ENCODE measurements at regions not wholly inside any gene's neighbourhood (a gene's known extent, or its start where the extent isn't known, plus 50 kb on each side); places are given as distances from the start of the nearest gene placed in this dataset.
"Not testable (repeated sequence)": the region's sequence is repeated elsewhere in the genome, so short reads cannot be mapped to it uniquely, and the experiment has no call there.

- H3K27ac ChIP-seq = no peak overlapping the region
- TF ChIP-seq, protein P1, sequence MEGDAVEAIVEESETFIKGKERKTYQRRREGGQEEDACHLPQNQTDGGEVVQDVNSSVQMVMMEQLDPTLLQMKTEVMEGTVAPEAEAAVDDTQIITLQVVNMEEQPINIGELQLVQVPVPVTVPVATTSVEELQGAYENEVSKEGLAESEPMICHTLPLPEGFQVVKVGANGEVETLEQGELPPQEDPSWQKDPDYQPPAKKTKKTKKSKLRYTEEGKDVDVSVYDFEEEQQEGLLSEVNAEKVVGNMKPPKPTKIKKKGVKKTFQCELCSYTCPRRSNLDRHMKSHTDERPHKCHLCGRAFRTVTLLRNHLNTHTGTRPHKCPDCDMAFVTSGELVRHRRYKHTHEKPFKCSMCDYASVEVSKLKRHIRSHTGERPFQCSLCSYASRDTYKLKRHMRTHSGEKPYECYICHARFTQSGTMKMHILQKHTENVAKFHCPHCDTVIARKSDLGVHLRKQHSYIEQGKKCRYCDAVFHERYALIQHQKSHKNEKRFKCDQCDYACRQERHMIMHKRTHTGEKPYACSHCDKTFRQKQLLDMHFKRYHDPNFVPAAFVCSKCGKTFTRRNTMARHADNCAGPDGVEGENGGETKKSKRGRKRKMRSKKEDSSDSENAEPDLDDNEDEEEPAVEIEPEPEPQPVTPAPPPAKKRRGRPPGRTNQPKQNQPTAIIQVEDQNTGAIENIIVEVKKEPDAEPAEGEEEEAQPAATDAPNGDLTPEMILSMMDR (conservative IDR thresholded peaks at IDR 0.05) = no peak
Measured at GRCh38 chr2:183812091-183812490, 687.8 kb downstream of the NUP35 start.

DNA sequence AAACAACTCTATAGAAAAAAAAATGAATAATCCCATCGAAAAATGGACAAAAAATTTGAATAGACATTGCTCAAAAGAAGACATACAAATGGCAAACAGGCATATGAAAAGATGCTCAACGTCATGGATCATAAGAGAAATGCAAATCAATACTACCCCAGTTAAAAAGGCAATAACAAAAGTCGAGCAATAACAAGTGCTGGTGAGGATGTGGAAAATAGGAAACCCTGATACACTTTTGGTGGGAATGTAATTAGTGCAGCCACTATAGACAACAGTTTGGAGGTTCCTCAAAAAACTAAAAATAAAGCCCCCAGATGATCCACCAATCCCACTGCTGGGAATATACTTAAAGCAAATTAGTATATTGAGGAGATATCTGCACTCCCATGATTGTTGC, 701.5 kb downstream of the NUP35 start:
- H3K27ac ChIP-seq = no peak overlapping the region
- TF ChIP-seq, protein P1 (conservative IDR thresholded peaks at IDR 0.05) = no peak

GRCh38 chr2:183829931-183830330, 705.7 kb downstream of the NUP35 start:
- H3K27ac ChIP-seq = no peak overlapping the region
- TF ChIP-seq, protein P1 (conservative IDR thresholded peaks at IDR 0.05) = no peak

- no peak overlapping the region for H3K27ac ChIP-seq
- TF ChIP-seq, protein P1 (conservative IDR thresholded peaks at IDR 0.05) = no peak
Measured at GRCh38 chr2:183837157-183837556, 712.9 kb downstream of the NUP35 start.

DNA sequence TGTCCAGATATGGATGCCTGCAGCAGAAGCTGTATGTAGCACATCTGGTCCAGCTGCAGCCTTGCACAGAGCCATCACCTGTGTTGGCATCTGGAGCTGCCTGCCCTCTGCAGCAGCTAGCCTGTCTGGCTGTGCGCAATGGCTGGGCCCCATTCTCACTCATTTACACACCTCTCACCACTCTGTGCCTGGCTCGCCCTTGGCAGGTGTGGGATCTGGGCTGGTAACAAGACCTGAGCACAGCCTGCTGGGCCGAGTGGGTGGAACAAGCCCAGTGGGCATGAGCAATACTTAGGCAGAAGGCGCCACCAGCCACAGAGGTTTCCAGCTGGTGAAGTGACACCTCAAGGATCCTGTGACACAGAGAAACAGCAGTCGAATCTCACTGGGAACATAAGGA, 714.1 kb downstream of the NUP35 start:
- TF ChIP-seq, protein P1 (conservative IDR thresholded peaks at IDR 0.05) = no peak

GRCh38 chr2:183840061-183840584, 715.9 kb downstream of the NUP35 start:
- H3K27ac ChIP-seq = no peak overlapping the region
- TF ChIP-seq, protein P1 (conservative IDR thresholded peaks at IDR 0.05) = no peak

More for the DNA sequence above, 714.1 kb downstream of the NUP35 start:
- H3K27ac ChIP-seq = no peak overlapping the region

GRCh38 chr2:183849826-183850225, 725.6 kb downstream of the NUP35 start:
- H3K27ac ChIP-seq = not testable (repeated sequence)

DNA sequence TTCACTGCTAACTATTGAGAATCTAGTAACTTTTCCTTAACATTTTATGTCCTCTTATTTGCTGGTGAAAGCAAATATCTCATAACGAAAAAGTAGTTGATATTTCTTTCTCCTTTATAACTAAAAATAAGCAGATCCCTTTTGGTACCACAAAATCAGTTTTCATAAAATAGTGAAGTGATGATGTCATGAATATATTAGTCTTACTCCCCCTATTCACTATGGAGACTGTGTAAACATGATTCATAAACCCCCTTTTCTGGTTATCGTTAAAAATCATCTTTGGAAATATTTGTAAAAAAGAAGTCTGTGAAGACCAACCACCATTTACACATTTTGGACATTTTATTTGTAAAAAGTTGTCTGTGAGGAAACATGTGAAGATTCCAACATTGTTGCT, 734.9 kb downstream of the NUP35 start:
- TF ChIP-seq, protein P1 (conservative IDR thresholded peaks at IDR 0.05) = no peak
- H3K27ac ChIP-seq = no peak overlapping the region
